Head of caudate nucleus (tissue), 42 donors: ENCODE measurements at regions not wholly inside any gene's neighbourhood (a gene's known extent, or its start where the extent isn't known, plus 50 kb on each side); places are given as distances from the start of the nearest gene placed in this dataset.

Experiments
- DNase-seq, 42 donors: peaks; one replicate each; pipeline versions ENCODE4 v3.0.0 to v3.0.0-alpha.2; 2020 to 2021; ENCODE audit warnings: mixed read lengths in 7 of 42
- intact Hi-C: fragments of 100-400 bp; cut with DNase I; formaldehyde crosslinking; loops from one replicate; pipeline ENCODE4 v1.15.0; 2022

DNA sequence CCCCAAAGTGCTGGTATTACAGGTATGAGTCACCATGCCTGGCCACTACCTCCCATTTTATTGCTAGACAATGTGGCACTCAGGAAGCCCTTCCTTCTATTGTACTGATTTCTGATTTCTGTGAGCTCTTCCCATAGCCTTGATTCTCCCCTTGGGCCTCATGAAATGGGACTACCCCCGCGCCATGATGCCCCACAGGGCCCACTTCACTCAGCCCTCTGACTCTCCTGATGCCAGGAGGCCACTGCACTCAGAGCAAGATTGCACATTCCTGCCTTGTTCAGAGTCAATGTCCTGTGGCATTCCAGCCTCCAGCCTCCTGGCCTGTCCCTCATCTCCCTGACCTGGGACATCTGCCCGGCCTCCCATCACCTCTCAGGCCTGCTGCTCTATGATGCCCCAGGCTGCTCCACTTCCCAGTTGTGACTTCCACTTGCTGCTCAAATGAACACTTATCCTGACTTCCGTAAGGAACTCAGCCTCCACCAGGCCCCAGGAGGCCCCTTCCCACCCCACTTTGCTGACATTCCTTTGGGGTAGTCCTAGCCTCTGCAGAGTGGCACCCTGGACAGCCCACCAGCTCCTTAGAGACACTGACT is 66.6 kb upstream of the KSR1 start:
- no peak for DNase-seq
- intact Hi-C loops: no loop called here

DNA sequence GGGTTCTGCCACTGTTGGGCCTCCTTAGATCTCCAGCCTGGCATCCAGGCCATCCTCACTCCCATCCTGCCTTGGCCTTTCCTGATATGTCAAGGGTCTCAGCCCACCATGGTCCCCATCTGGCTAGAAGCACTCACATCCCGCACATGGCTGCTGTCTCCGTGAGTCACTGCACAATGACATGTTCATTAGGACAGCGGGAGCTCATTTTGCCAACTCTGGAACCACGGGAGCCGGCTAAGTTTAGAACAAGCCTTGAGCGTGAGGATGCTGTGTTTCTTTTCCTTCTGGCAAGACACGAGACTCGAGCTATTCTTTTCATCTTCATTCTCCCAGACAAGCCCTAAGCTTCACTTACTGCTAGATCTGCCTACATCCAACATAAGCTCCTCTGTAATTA is 65.7 kb upstream of the KSR1 start:
- DNase-seq: peak in 3 of 42 donors; percentile 27 to 49 (median 33)
- intact Hi-C loops: no loop called here

DNA sequence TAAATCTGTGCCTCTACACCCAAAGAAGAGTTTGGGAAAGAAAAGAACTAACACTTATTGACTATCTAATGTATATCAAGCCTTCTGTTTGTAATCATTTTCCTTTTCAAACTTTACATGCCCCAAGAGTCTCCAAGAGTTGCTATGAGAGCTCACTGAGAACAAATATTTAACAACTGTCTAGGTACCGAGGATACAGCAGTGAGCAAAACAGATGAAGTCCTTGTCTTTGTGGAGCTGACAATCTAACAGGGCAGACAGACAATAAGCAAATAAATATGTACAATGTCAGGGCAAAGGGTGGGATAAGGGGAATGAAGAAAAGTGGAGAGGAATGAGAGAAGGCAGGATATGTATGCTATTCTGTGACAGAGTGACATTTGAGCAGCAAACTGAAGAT is 64.8 kb upstream of the KSR1 start:
- no peak for DNase-seq
- intact Hi-C loops: no loop called here

DNA sequence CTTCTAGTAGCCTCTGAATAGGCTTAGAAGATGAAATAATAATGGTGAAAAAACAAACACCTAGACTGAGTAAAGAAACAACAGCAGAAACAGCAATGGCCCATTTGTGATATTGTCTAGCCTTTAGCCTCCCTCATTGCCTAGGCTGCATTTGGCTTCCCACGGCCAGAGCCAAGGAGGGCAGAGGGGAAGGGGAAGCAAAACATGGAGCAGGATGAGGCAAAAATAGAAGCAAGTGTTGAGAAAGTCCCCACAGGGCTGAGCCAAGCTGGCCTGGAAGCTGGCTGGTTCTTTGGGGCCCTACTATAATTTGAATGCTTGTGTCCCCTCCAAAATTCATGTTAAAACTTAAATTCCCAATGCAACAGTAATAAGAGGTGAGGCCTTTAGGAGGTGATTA is 60.2 kb upstream of the KSR1 start:
- intact Hi-C loops: no loop called here

DNA sequence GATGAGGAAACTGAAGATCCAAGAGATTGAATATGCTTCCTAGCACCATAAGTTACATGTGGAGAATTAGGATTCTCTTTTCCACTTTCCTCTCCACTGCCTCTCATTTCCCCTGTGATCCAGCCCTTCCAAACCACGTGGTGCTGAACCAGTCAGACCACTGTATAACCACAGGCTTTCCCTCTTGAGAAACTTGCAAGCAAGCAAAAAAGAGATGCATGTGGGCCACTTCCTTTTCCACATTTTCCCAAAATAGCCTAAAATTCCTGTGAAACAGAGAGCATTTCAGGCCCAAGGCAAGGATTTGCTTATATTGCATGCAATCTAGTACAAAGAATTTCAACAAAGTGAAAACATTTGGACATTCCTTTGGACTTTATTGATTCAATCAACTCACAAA is 59.3 kb upstream of the KSR1 start:
- intact Hi-C loops: no loop called here
- DNase-seq: peak in 4 of 42 donors; percentile 17 to 33 (median 26)

More for the DNA sequence above, 60.2 kb upstream of the KSR1 start:
- peak in 3 of 42 donors; percentile 12 to 29 (median 22) for DNase-seq

DNA sequence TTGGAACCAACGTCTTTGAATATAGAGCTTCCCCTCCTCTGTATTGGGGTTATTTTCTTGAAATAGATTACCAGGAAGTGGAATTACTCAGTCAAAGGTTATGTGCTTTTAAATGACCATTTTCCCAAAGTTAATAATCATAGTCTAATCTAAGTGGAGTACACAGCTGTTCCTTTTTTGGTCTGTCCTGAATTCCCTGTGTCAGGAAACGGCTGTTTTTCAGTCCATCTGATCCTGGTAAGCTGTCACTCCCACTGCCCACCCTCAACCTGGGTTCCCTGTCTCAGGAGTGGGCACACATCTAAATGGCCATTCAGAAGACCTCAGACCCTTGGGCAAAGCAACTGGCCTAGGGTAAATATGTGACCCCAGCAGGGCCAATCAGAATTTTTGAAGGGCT is 57.6 kb upstream of the KSR1 start:
- peak in 4 of 42 donors; percentile 2 to 11 (median 8) for DNase-seq
- intact Hi-C loops: no loop called here

DNA sequence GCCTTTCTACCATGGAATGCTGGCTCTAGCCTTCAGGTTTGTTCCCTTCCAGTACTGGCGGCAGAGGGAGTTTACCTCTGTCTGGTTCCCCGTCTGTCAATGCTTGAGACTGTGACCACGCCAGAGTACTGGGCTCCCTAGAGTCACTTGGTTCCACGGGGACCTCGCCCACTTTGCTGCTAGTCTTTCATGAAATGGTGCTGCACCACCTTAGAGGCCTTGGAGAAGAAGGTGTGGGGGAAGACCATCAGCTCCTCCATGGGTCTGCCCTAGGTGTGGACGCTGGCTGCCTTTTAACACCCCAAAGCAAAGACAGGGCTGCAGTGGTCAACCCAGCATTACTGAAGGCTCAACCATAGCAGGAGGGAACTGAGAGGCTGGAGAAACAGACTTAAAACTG is 55.3 kb upstream of the KSR1 start:
- intact Hi-C loops: no loop called here
- DNase-seq: peak in 3 of 42 donors; percentile 0 to 22 (median 7)

DNA sequence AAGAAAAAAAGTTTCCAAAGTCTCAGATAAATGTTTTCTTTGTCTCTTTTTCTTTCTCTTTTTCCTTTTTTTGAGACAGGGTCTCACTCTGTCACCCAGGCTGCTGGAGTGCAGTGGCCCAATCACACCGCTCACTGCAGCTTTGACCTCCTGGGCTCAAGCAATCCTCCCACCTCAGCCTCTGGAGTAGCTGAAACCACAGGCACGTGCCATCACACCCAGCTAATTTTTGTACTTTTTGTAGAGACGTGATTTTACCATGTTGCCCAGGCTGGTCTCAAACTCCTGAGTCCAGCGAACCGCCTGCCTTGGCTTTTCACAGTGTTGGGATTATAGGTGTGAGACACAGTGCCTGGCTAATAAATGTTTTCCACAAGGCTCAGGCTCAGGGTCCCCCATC is 53.3 kb upstream of the KSR1 start:
- peak in 6 of 42 donors; percentile 1 to 18 (median 6) for DNase-seq
- intact Hi-C loops: no loop called here

DNA sequence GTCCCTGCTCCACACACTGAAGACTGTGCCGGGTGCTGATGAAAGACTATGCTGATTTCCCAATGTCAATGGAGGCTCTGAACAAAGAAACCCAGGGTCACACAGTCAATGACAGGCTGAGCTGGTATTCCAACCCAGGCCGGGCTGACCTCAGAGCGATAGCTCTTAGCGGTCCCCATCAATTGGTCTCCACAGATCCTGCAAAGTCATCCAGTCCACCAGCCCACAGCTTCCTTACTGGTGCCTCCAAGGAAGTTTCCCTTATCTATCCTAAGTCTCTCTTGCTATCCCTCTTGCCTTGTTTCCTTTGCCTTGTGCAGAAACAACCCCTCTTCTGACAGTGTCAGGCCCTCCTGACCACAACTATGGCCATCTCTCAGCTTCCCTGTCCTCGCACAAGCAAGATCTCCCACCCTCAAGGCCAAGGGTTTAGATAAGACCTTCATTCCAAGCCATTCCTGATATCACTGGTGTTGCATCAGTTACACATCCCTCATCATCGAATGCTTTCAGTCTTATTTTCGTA is 52.7 kb upstream of the KSR1 start:
- intact Hi-C loops: no loop called here
- peak in 6 of 42 donors; percentile 2 to 17 (median 10) for DNase-seq

DNA sequence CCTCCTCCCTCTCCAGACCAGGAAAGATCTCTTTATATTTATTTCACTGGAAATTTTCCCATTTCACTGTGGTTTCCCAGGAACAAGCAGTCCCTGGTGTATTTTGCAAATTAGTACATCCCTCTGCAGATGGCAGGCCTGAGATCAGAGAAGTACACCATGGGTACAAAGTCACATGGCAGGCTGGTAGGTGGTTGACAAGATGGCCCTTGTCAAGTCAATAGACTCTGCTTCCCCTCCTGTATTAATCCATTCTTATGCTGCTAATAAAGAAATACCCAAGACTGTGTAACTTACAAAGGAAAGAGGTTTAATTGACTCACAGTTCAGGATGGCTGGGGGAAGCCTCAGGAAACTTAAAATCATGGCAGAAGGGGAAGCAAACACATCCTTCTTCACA is 51.6 kb upstream of the KSR1 start:
- intact Hi-C loops: no loop called here
- DNase-seq: peak in 1 of 42 donors; percentile 5
